Dedifferentiated amniotic fluid mesenchymal stem cell (primary cell): ENCODE measurements at regions not wholly inside any gene's neighbourhood (a gene's known extent, or its start where the extent isn't known, plus 50 kb on each side); places are given as distances from the start of the nearest gene placed in this dataset.
A peak's percentile ranks its signal among the peaks of the same experiment; 100 is the strongest.
"Not testable (repeated sequence)": the region's sequence is repeated elsewhere in the genome, so short reads cannot be mapped to it uniquely, and the experiment has no call there.

Experiments
- DNase-seq: peaks from one replicate; pipeline ENCODE4 v3.0.0-alpha.2; 2016; ENCODE audit errors: extremely low spot score

- DNase-seq, result no peak
Measured at GRCh38 chr13:62432295-62432694, 1016.6 kb upstream of the PCDH20 start.

- no peak for DNase-seq
Measured at GRCh38 chr13:62431852-62432251, 1016.2 kb upstream of the PCDH20 start.

GRCh38 chr13:62418872-62419271 is 1003.2 kb upstream of the PCDH20 start:
- no peak for DNase-seq

- DNase-seq, result no peak
Measured at GRCh38 chr13:62418376-62418775, 1002.7 kb upstream of the PCDH20 start.

GRCh38 chr13:62407871-62408270 is 992.2 kb upstream of the PCDH20 start:
- no peak for DNase-seq

- no peak for DNase-seq
Measured at GRCh38 chr13:62388515-62388914, 972.9 kb upstream of the PCDH20 start.

GRCh38 chr13:62387647-62388046 is 972.0 kb upstream of the PCDH20 start:
- peak; percentile 55 for DNase-seq

- not testable (repeated sequence) for DNase-seq
Measured at GRCh38 chr13:62379241-62379640, 963.6 kb upstream of the PCDH20 start.

- no peak for DNase-seq
Measured at GRCh38 chr13:62377838-62378237, 962.2 kb upstream of the PCDH20 start.

GRCh38 chr13:62375653-62376052 is 960.0 kb upstream of the PCDH20 start:
- no peak for DNase-seq

- DNase-seq, result no peak
Measured at GRCh38 chr13:62371737-62372136, 956.1 kb upstream of the PCDH20 start.

- not testable (repeated sequence) for DNase-seq
Measured at GRCh38 chr13:62367971-62368370, 952.3 kb upstream of the PCDH20 start.

GRCh38 chr13:62360609-62361008 is 945.0 kb upstream of the PCDH20 start:
- no peak for DNase-seq

- DNase-seq, result no peak
Measured at GRCh38 chr13:62358646-62358932, 942.9 kb upstream of the PCDH20 start.

GRCh38 chr13:62357887-62358645 is 942.4 kb upstream of the PCDH20 start:
- peak; percentile 29 for DNase-seq

GRCh38 chr13:62356977-62357376 is 941.3 kb upstream of the PCDH20 start:
- DNase-seq, result no peak

- no peak for DNase-seq
Measured at GRCh38 chr13:62337109-62337880, 921.6 kb upstream of the PCDH20 start.

GRCh38 chr13:62336507-62336906 is 920.9 kb upstream of the PCDH20 start:
- DNase-seq, result no peak

GRCh38 chr13:62333466-62333865 is 917.8 kb upstream of the PCDH20 start:
- no peak for DNase-seq

- no peak for DNase-seq
Measured at GRCh38 chr13:62331384-62331783, 915.7 kb upstream of the PCDH20 start.

- DNase-seq, result no peak
Measured at GRCh38 chr13:62327367-62327766, 911.7 kb upstream of the PCDH20 start.

- DNase-seq, result no peak
Measured at GRCh38 chr13:62324842-62325241, 909.2 kb upstream of the PCDH20 start.

GRCh38 chr13:62321895-62322294 is 906.2 kb upstream of the PCDH20 start:
- no peak for DNase-seq
